Activated T-cell treated with anti-CD3 and anti-CD28 coated beads for 24 hours (primary cell): ENCODE measurements at regions not wholly inside any gene's neighbourhood (a gene's known extent, or its start where the extent isn't known, plus 50 kb on each side); places are given as distances from the start of the nearest gene placed in this dataset.

Experiments
- DNase-seq: peaks from one replicate; pipeline ENCODE4 v3.0.0-alpha.2; 2020; ENCODE audit warnings: low read depth

DNA sequence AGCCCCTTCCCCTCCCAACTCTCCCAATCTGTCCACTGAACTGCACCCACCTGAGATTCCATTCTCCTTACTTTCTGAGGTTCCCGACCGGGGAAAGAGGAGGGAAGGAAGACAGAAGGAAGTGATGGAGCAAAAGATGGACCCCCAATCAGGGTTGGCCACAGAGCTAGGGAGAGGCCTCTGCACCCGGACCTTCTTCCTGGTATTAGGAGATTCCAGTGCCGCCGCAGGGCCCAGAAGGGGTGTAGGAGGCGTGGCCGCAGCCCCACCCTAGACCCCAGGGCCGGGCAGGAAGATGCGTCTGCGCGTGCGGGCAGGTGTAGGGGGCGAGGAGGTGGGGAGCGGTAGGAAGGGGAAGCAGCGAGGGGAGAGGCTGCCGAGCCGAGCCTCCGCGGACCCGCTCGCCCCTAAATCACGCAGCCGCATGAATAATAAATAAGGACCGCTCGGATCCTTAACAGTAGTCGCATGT lies 104.2 kb upstream of the MVB12B start:
- DNase-seq: no peak

- DNase-seq: no peak
Observed at GRCh38 chr9:126222835-126223431, 103.7 kb upstream of the MVB12B start.

GRCh38 chr9:126223798-126224531 lies 102.7 kb upstream of the MVB12B start:
- no peak for DNase-seq

DNA sequence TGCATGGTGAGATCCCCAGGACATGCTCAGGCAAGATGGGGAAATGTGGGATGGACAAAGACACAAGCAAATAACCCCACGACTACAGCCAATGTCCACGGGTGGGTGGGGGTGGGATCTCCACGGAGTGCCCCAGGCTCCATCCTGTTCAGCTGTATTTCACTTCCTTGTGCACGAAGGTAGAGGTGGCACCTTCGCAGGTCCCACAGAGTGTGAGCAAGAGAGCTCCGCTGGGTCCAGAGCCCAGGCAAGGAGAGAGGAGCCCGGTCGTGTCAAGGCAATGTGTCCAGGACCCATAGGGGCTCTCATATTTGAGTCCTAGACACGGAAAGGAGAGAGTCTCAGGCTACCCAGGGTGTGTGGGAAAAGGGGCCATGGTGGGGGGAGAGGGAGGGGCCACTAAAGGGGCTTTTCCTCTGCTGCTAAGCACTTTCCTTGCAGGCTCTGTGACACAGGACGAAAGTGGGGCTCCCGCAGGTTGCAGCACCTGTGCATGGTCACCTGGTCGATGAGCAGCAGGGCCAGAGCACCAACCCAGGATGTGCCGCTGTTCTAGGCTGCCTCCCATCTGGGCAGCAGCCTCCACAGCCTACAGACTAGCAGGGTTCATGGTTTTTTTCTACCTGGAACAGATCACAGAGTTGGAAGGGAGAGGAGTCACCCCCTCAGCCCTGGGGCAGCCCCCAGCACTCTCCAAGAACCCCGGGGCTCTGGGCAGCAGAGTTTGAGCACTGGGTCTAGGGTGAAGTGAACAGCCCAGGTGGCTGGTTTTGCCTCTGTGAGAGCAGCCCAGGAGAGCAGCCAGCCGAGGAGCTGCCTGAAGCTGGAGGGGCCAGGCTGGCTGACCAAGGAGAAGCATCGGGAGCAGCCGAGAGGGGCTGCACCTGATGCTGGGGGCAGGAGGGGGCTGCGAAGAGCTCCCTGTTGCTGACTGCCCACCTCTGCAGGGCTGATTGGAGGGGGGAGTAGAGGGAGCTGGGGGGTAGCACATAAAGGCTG lies 100.7 kb upstream of the MVB12B start:
- DNase-seq: no peak

DNA sequence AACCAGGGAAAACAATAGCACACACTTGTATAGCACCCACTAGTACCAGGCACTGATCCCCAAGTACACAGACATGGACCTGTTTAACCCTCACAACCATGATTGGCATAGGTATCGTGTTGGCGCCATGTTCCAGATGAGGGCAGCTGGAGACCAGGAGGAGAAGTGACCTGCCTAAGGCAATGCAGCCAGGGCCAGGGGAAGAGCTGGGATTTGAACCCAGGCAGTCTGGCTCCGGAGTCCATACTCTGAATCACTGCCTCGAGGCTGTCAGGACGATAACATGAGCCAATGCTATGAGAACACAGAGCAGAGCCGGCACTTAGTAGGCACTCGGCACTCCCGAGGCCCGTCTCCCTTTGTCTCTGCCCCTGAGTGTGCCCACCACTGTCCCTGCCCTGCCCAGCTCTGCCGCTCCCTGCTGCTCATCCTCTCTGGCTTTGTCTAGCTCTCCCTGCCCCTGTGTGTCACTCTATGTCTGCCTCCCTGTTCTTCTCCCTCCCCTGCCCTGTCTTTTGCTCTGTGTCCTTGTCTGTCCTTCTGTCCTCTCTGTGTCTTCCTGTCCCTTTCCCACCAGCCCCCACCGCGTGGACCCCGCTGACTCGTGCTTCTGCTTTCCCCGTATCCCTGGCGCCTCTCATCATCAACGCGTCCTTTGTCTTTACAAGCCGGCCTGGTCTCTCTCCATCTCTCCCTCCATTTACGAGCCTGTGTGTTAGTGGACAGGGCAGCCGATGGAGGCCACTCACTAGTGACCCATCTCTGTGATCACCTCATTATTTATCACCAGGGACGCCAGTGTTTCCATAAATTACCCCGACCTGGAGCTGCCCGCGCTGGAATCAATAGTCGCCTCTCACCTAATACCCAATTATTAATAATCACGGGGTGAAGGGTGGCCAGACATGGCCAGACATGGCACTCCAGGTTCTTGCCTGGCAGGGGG lies 99.4 kb upstream of the MVB12B start:
- DNase-seq: no peak

DNA sequence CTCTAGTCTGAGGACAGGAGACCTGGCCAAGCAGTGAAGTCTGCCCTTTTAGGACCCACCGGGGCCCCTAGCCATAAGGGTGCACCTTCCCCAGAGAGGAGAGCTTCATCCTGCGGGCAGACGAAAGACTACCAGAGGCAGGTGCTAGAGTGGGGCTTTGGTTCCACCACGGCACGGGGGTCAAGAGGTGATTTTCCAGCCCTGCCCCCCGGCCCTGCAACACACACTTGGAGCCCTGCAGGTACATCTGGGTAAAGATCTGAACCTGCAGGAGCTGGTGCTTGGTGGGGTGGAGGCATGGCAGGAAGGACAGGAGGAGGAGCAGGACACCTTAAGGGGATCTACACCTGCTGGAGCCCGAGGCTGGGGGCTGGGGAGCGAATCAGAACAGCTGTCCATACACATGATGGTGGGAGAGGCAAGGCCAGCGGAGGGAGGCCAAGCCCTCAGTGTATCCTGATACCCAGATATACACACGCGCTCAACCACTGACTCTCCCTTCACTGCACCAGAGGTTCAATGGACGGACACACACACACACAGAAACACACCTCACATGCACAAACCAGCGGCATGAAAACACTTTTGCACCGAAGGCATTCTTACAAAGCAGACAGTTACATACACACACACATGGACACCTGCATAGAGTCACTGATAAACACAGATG lies 98.4 kb upstream of the MVB12B start:
- no peak for DNase-seq

- DNase-seq: peak; percentile 68
Observed at GRCh38 chr9:126228781-126229444, 97.7 kb upstream of the MVB12B start.

GRCh38 chr9:126229501-126229900 lies 97.1 kb upstream of the MVB12B start:
- DNase-seq: no peak

DNA sequence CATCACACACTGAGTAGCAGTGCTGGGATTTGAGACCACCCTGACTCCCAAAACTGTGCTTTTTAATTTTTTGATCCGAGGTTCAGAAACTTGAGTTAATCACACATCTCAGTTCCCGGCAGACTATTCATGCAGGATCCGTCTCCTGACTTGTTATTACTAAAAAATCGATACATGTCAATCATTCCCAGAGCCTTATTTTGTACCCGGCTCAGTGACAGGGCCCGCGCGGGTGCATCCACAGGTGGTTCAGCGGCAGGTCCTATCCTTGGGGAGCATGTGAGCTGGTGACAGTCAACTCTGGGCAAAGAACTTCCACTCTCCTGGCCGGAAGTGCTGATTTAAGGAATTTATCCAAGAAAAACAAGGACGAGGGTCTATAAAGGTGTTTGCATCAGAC lies 95.9 kb upstream of the MVB12B start:
- DNase-seq: no peak

GRCh38 chr9:126232461-126232860 lies 94.2 kb upstream of the MVB12B start:
- DNase-seq: no peak

- DNase-seq: no peak
Observed at GRCh38 chr9:126233175-126233574, 93.5 kb upstream of the MVB12B start.

DNA sequence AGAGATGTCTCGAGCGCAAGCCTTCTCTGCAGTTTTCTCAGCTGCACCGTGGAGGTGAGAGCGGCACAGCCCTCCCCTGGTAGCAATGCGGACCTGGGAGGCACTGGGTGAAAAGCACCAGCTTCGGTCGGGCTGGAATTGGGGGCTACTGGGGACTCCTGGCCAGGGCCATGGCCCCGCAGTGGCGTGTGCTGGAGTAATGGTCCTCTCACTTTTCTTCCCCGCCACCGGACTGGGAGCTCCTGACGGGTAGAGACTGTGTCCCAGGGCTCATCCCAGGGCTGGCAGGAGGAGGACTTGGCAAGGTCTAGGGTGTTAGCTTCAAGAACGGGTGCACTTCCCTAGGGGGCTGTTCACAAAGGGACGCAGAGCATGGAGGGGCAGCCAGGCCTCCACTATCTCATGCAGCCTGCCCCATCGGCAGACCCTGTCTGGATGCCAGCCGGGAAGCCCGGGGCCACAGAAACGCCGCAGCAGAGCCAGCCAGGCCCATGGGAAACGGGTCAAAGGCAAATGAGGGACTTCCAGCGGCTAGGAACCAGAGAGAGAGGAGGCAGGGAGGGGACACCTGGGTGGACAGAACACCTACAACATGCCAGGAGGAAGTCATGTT lies 92.6 kb upstream of the MVB12B start:
- no peak for DNase-seq

DNA sequence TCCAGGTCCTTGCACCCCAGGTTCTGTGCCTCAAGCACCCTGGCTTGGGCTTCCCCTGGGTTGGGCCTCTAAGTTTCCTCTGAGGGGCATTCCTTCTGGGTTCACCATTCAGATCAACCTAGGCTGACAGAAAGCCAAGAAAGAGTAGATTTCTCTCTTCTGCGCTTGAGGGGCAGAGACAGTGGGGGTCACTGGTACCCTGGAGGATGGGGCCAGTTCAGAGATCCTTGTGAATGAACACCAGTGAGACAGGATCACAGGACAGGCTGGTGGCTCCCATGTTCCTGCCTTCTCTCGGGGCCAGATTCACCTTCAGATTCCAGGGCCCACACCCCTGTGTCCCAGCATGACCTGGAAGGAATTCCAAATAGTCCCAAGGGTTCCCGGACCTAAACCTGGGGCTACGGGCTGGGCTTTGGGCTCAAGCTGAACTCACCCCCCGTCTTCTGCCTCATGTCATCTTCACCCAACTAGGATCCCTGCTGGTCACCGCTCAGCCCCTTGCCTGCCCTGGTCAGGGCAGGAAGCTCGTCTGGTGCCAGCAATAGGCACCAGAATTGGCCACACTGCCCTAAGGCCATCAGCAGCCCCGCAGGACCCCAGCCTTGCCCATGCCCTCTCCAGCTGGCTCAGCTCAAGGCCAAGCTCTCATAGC lies 91.8 kb upstream of the MVB12B start:
- DNase-seq: no peak

GRCh38 chr9:126235336-126236243 lies 91.0 kb upstream of the MVB12B start:
- no peak for DNase-seq

DNA sequence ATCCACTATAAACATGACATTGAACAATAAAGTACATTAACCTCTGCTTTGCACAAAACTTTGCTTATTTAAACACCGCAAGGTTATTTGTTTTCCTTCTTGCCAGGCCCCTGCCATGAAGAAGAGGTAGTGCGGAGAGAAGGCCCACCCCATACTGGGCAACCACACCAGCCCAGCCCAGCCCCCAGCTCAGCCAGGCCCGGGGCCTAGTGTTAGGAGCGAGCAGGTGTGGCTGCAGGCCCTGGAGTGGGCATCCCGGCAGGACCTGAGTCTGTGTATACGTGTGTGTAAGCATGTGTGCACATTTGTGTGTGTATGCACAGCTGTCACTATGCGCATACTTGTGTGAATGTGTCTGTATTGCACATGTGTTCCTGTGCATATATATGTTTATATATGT lies 90.4 kb upstream of the MVB12B start:
- DNase-seq: no peak

DNA sequence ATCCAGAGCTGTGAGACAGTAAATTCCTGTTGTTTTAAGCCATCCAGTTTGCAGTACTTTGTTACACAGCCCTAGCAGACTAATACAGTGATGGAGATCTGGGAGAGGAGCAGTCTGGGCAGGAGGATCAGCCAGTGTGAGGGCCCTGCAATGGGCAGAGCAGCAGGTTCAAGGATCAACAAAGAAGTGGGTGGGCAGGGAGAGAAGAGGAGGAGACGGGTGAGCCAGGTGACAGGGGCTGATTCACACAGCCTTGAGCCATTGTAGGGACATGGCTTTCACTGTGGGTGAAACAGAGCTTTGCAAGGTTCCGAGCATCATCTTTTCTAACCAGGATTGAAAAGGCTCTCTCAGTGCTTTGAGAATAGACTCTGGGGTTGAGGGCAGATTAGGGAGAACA lies 88.2 kb upstream of the MVB12B start:
- DNase-seq: no peak

DNA sequence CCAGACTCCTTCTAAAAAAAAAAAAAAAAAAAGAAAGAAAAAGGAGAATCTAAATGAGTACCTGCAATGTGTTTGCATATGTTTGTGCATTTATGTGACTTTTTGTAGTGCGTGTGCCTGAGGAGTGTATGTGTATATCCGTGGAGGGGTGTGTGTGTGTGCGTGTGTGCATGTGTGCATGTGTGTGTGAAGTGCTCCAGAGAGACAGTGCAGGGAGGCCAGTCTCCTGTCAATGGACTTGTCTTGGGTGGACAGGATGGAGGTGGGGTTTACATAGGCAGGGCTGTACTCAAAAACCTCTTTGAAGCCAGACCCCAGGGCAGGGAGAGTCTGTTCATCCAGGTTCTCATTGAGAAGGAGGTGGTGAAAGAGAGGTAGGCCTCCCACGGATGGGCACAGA lies 87.1 kb upstream of the MVB12B start:
- no peak for DNase-seq

GRCh38 chr9:126240835-126241234 lies 85.8 kb upstream of the MVB12B start:
- DNase-seq: no peak
